ENCODE measurements at regions not wholly inside any gene's neighbourhood (a gene's known extent, or its start where the extent isn't known, plus 50 kb on each side); places are given as distances from the start of the nearest gene placed in this dataset.
"Not testable (repeated sequence)": the region's sequence is repeated elsewhere in the genome, so short reads cannot be mapped to it uniquely, and the experiment has no call there.

DNA sequence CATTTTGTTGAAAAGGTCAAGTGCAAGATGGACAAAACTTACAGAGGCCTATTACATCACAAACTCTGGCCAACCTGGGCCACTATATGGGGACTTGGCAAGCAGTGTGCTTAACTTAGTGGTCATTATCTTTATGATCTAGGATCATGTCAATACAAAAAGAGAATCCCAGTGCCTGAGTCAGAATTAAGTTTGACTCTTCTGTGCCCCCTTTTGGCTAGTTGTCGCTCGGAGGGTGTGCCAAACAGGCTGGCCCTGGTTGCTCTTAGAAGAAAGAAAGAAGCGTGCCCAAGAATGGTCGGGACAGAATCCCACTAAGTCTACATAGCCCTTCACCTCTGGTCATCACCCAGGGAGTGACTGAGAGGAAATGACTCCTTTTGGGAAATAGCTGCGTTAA is 100.1 kb downstream of the EIF4E start:
- H3K9me3 ChIP-seq (ENCODE audit: insufficient read depth, low read depth) = no peaks in the 10 kb centered on the region; the same call in 1 of the 2 replicates
- intact Hi-C loops (cut with micrococcal nuclease; ENCODE audit: unreplicated experiment) = no loop called here
- no TSS peak for BruUV-seq (replicated peaks)

DNA sequence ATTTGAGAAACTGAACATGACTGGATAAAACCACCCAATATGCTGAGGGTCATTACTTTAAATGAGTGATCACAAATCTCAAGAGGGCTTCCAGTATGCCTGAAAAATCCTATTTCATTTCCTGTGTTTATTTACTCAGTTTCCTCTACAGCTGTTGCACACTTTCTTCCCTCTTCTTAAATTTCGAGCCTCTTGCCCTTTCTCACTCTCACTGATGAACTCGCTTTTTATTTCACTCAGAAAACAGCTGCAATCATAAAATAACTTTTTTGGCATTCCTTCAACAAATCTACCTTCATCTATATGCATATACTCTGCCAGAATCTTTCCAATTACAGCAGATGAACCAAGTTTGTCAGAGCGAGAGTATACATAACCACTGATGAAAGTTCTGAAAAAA is 101.3 kb downstream of the EIF4E start:
- no TSS peak for BruUV-seq (replicated peaks)
- no peak for DNase-seq
- no peaks in the 10 kb centered on the region for H3F3A ChIP-seq (ENCODE audit: insufficient read depth, low read depth)
- no peaks in the 10 kb centered on the region for H3K4me1 ChIP-seq (replicated peaks; ENCODE audit: insufficient read depth)
- ChIA-PET POLR2A (ENCODE audit: unreplicated experiment) (no interaction called here), CTCF (no interaction called here)
- no peak overlapping the region for H3K4me2 ChIP-seq
- intact Hi-C loops (cut with micrococcal nuclease; ENCODE audit: unreplicated experiment) = no loop called here
- no peaks in the 10 kb centered on the region for H4K20me1 ChIP-seq (ENCODE audit: insufficient read depth)
- H3K4me3 ChIP-seq = no peak overlapping the region
- no peaks in the 10 kb centered on the region for H3K9me2 ChIP-seq (ENCODE audit: insufficient read depth)
- no peaks in the 10 kb centered on the region for H3K36me3 ChIP-seq (ENCODE audit: low read depth)
- no peaks in the 10 kb centered on the region for H3K27me3 ChIP-seq (ENCODE audit: insufficient read depth, low read depth)
- TF ChIP-seq EZH2 (IDR thresholded peaks at IDR 0.05; ENCODE audit: low read depth) = no peak
- no peak for TF ChIP-seq CTCF (conservative IDR thresholded peaks at IDR 0.05)
- no peaks in the 10 kb centered on the region for H3K79me2 ChIP-seq (ENCODE audit: low read depth)
- H3K9me3 ChIP-seq (ENCODE audit: insufficient read depth, low read depth) = no peaks in the 10 kb centered on the region; the same call in 1 of the 2 replicates
- H2AFZ ChIP-seq = no peak overlapping the region
- no peak overlapping the region for H3K27ac ChIP-seq

More for the DNA sequence above, 100.1 kb downstream of the EIF4E start:
- POLR2A ChIA-PET (ENCODE audit: unreplicated experiment) = no interaction called here
- H3K4me3 ChIP-seq = no peak overlapping the region
- TF ChIP-seq CTCF (conservative IDR thresholded peaks at IDR 0.05) (no peak), EZH2 (IDR thresholded peaks at IDR 0.05; ENCODE audit: low read depth) (no peak)
- no peaks in the 10 kb centered on the region for H3F3A ChIP-seq (ENCODE audit: insufficient read depth, low read depth)
- H3K9me2 ChIP-seq (ENCODE audit: insufficient read depth) = no peaks in the 10 kb centered on the region
- no peaks in the 10 kb centered on the region for H3K36me3 ChIP-seq (ENCODE audit: low read depth)
- no peak overlapping the region for H3K4me2 ChIP-seq
- CTCF ChIA-PET = no interaction called here
- no peaks in the 10 kb centered on the region for H3K27me3 ChIP-seq (ENCODE audit: insufficient read depth, low read depth)
- H4K20me1 ChIP-seq (ENCODE audit: insufficient read depth) = no peaks in the 10 kb centered on the region
- no peaks in the 10 kb centered on the region for H3K4me1 ChIP-seq (replicated peaks; ENCODE audit: insufficient read depth)
- no peak overlapping the region for H3K27ac ChIP-seq
- H2AFZ ChIP-seq = no peak overlapping the region
- H3K79me2 ChIP-seq (ENCODE audit: low read depth) = no peaks in the 10 kb centered on the region
- DNase-seq = peak in 1 of 2 experiments; percentile 52

GRCh38 chr4:98822144-98822543 is 106.8 kb downstream of the EIF4E start:
- H3K9me2 ChIP-seq (ENCODE audit: insufficient read depth) = no peaks in the 10 kb centered on the region; the same call in 1 of the 2 replicates
- H3K4me2 ChIP-seq = no peak overlapping the region
- H3F3A ChIP-seq (ENCODE audit: insufficient read depth, low read depth) = no peaks in the 10 kb centered on the region
- TF ChIP-seq CTCF (conservative IDR thresholded peaks at IDR 0.05) (no peak), EZH2 (IDR thresholded peaks at IDR 0.05; ENCODE audit: low read depth) (no peak)
- H2AFZ ChIP-seq = no peak overlapping the region
- H3K27ac ChIP-seq = no peak overlapping the region
- H3K27me3 ChIP-seq (ENCODE audit: insufficient read depth, low read depth) = no peaks in the 10 kb centered on the region
- intact Hi-C loops (cut with micrococcal nuclease; ENCODE audit: unreplicated experiment) = no loop called here
- H3K4me1 ChIP-seq (replicated peaks; ENCODE audit: insufficient read depth) = no peaks in the 10 kb centered on the region
- H3K9me3 ChIP-seq (ENCODE audit: insufficient read depth, low read depth) = no peaks in the 10 kb centered on the region
- H4K20me1 ChIP-seq (ENCODE audit: insufficient read depth) = no peaks in the 10 kb centered on the region
- POLR2A ChIA-PET (ENCODE audit: unreplicated experiment) = no interaction called here
- H3K4me3 ChIP-seq = no peak overlapping the region
- H3K79me2 ChIP-seq (ENCODE audit: low read depth) = no peaks in the 10 kb centered on the region
- CTCF ChIA-PET = no interaction called here
- no peak for DNase-seq
- BruUV-seq (replicated peaks) = no TSS peak
- no peaks in the 10 kb centered on the region for H3K36me3 ChIP-seq (ENCODE audit: low read depth)

GRCh38 chr4:98818116-98818515 is 110.8 kb downstream of the EIF4E start:
- H3K9me2 ChIP-seq (ENCODE audit: insufficient read depth); POLR2A ChIA-PET (ENCODE audit: unreplicated experiment); H3K36me3 ChIP-seq (ENCODE audit: low read depth); DNase-seq; H3K4me3 ChIP-seq; H3K79me2 ChIP-seq (ENCODE audit: low read depth); H3F3A ChIP-seq (ENCODE audit: insufficient read depth, low read depth); H3K4me2 ChIP-seq; H3K27me3 ChIP-seq (ENCODE audit: insufficient read depth, low read depth); BruUV-seq (replicated peaks); intact Hi-C loops (cut with micrococcal nuclease; ENCODE audit: unreplicated experiment); H3K27ac ChIP-seq; CTCF ChIA-PET; H3K9me3 ChIP-seq (ENCODE audit: insufficient read depth, low read depth); H3K4me1 ChIP-seq (replicated peaks; ENCODE audit: insufficient read depth); H2AFZ ChIP-seq; H4K20me1 ChIP-seq (ENCODE audit: insufficient read depth): not testable (repeated sequence)

Measured in PC-9 (cell line).